Spleen (tissue), 11 donors: ENCODE measurements at regions not wholly inside any gene's neighbourhood (a gene's known extent, or its start where the extent isn't known, plus 50 kb on each side); places are given as distances from the start of the nearest gene placed in this dataset.

ENCODE experiments used
- DNase-seq: peaks from one replicate; pipeline ENCODE4 v3.0.0-alpha.2; 2020
- H3K27ac ChIP-seq, 8 donors: fragments of 200-600 bp; sonication (generic) in 7 of 8; 1 replicate in 4 of 8; 2 replicates in 4 of 8; pipeline versions ENCODE4 v1.5.0 to v1.8.0; 2016 to 2021; ENCODE audit warnings: inconsistent platforms in 4 of 8, mild to moderate bottlenecking in 4 of 8, moderate library complexity in 1 of 8
- H3K27me3 ChIP-seq, 7 donors: fragments of 200-600 bp; sonication (generic) in 6 of 7; replicated peaks in 1 of 7; 1 replicate in 4 of 7; 2 replicates in 3 of 7; pipeline versions ENCODE4 v1.5.0 to v1.8.0; 2016 to 2021; ENCODE audit warnings: inconsistent platforms in 3 of 7, mild to moderate bottlenecking in 1 of 7
- H3K36me3 ChIP-seq, 6 donors: fragments of 200-600 bp; sonication (generic) in 5 of 6; 1 replicate in 4 of 6; 2 replicates in 2 of 6; pipeline versions ENCODE4 v1.5.0 to v1.8.0; 2016 to 2021; ENCODE audit warnings: inconsistent platforms in 2 of 6
- H3K4me1 ChIP-seq, 6 donors: fragments of 200-600 bp; sonication (generic) in 5 of 6; 1 replicate in 3 of 6; 2 replicates in 3 of 6; pipeline versions ENCODE4 v1.5.0 to v1.8.0; 2016 to 2021; ENCODE audit warnings: inconsistent platforms in 3 of 6
- H3K4me3 ChIP-seq, 8 donors: fragments of 200-600 bp; sonication (generic) in 7 of 8; 1 replicate in 4 of 8; 2 replicates in 4 of 8; pipeline versions ENCODE4 v1.5.0 to v1.8.0; 2016 to 2021; ENCODE audit warnings: inconsistent platforms in 4 of 8, mild to moderate bottlenecking in 4 of 8, moderate library complexity in 2 of 8
- H3K9me3 ChIP-seq, 8 donors: fragments of 200-600 bp; sonication (generic) in 7 of 8; 1 replicate in 4 of 8; 2 replicates in 4 of 8; pipeline versions ENCODE4 v1.5.0 to v1.8.0; 2016 to 2021; ENCODE audit warnings: inconsistent platforms in 4 of 8
- CTCF ChIP-seq, 11 experiments: fragments of 200-600 bp in 7 of 11; fragments of 450-650 bp in 4 of 11; sonication (generic) in 4 of 11; IDR thresholded peaks in 8 of 11; conservative IDR thresholded peaks in 3 of 11; 1 replicate in 7 of 11; 2 replicates in 4 of 11; pipeline versions ENCODE4 v1.4.0 to v1.8.0; 2016 to 2021; ENCODE audit warnings: antibody characterized with exemption in 11 of 11, inconsistent platforms in 4 of 11, mild to moderate bottlenecking in 1 of 11
- POLR2A ChIP-seq, 3 donors: fragments of 450-650 bp; IDR thresholded peaks; one replicate each; pipeline ENCODE4 v1.5.1; 2017; ENCODE audit warnings: antibody characterized with exemption in 3 of 3, mild to moderate bottlenecking in 1 of 3
- POLR2AphosphoS5 ChIP-seq, 3 donors: sonication (generic); formaldehyde crosslinking; IDR thresholded peaks; one replicate each; pipeline ENCODE4 v1.5.1; 2017; ENCODE audit warnings: antibody characterized with exemption in 3 of 3
- WGBS, 5 donors: extraction: QIAGEN DNeasy Blood & Tissue Kit in 3 of 5; methylation state at CpG; one replicate each; pipeline versions ENCODE4 v1.1.5 to v1.1.7; 2013 to 2018; 5-methylcytosine and 5-hydroxymethylcytosine counted together
- intact Hi-C: fragments of 100-400 bp; cut with DNase I; formaldehyde crosslinking; loops from one replicate; pipeline ENCODE4 v1.15.0; 2023; ENCODE audit warnings: low total_unique reads
- donor health status: healthy with polysubstance abuse.
- donor health status: DM: no; HTN: no; CAD: no; lungs with moderate emphysema.
- donor health status: DM: no; HTN: no; CAD: no.
- donor health status: Bipolar disorder and iron deficiency.
- donor health status: healthy.
- donor health status: DM: no; HTN: no; CAD: no.
- donor health status: DM: yes; HTN: yes; CAD: no.

- H3K27me3 ChIP-seq, result no peaks in the 10 kb centered on the region
- no peak overlapping the region for H3K27ac ChIP-seq
- no peaks in the 10 kb centered on the region for H3K36me3 ChIP-seq
- H3K4me1 ChIP-seq, result no peaks in the 10 kb centered on the region
- H3K9me3 ChIP-seq, result peaks cover 0 to 10% (median 5%) of the 10 kb centered on the region in 8 donors
- DNase-seq, result no peak
- 87 to 95% (median 94%) methylated on average over 4 of the region's 4 CpGs for WGBS, 5 donors
- no peak overlapping the region for H3K4me3 ChIP-seq
- TF ChIP-seq POLR2A (IDR thresholded peaks at IDR 0.05) (no peak), POLR2AphosphoS5 (IDR thresholded peaks at IDR 0.05) (no peak), CTCF (IDR thresholded peaks at IDR 0.05 in 8 of 11, conservative IDR thresholded peaks at IDR 0.05 in 3 of 11) (no peak)
- intact Hi-C loops, result no loop called here
These were observed 91.6 kb upstream of the H2AZ1 start for GRCh38 chr4:100041646-100042045.

GRCh38 chr4:100034023-100034664 is 84.1 kb upstream of the H2AZ1 start:
- Histone ChIP-seq H3K9me3 (peaks cover 0 to 29% (median 13%) of the 10 kb centered on the region in 8 donors), H3K27ac (no peak overlapping the region), H3K4me1 (no peaks in the 10 kb centered on the region), H3K36me3 (no peaks in the 10 kb centered on the region), H3K27me3 (no peaks in the 10 kb centered on the region), H3K4me3 (no peak overlapping the region)
- DNase-seq, result no peak
- 80 to 91% (median 81%) methylated on average over 2 of the region's 2 CpGs for WGBS, 5 donors
- intact Hi-C loops, result no loop called here
- TF ChIP-seq POLR2AphosphoS5 (IDR thresholded peaks at IDR 0.05), result no peak

GRCh38 chr4:100026066-100026465 is 76.0 kb upstream of the H2AZ1 start:
- Histone ChIP-seq H3K36me3 (no peaks in the 10 kb centered on the region), H3K4me3 (no peak overlapping the region), H3K9me3 (no peaks in the 10 kb centered on the region), H3K4me1 (no peaks in the 10 kb centered on the region), H3K27ac (no peak overlapping the region), H3K27me3 (no peaks in the 10 kb centered on the region)
- 80 to 93% (median 86%) methylated on average over 5 of the region's 5 CpGs for whole genome bisulfite sequencing, 5 donors
- TF ChIP-seq CTCF (IDR thresholded peaks at IDR 0.05 in 8 of 11, conservative IDR thresholded peaks at IDR 0.05 in 3 of 11) (no peak), POLR2AphosphoS5 (IDR thresholded peaks at IDR 0.05) (no peak), POLR2A (IDR thresholded peaks at IDR 0.05) (no peak)
- no peak for DNase-seq
- intact Hi-C loops, result no loop called here

- intact Hi-C loops, result no loop called here
- Histone ChIP-seq H3K36me3 (no peaks in the 10 kb centered on the region), H3K27me3 (no peaks in the 10 kb centered on the region), H3K4me1 (no peaks in the 10 kb centered on the region), H3K4me3 (no peak overlapping the region), H3K27ac (no peak overlapping the region), H3K9me3 (peaks cover 0 to 4% (median 0%) of the 10 kb centered on the region in 8 donors)
- DNase-seq, result no peak
- TF ChIP-seq POLR2A (IDR thresholded peaks at IDR 0.05) (no peak), CTCF (IDR thresholded peaks at IDR 0.05 in 8 of 11, conservative IDR thresholded peaks at IDR 0.05 in 3 of 11) (no peak), POLR2AphosphoS5 (IDR thresholded peaks at IDR 0.05) (no peak)
These were observed 73.7 kb upstream of the H2AZ1 start for GRCh38 chr4:100023800-100024199.
